ENCODE measurements at regions not wholly inside any gene's neighbourhood (a gene's known extent, or its start where the extent isn't known, plus 50 kb on each side); places are given as distances from the start of the nearest gene placed in this dataset.
"Not testable (repeated sequence)": the region's sequence is repeated elsewhere in the genome, so short reads cannot be mapped to it uniquely, and the experiment has no call there.

GRCh38 chrX:96214681-96215080, 470.0 kb upstream of the DIAPH2 start:
- not testable (repeated sequence) for TF ChIP-seq CTCF, POLR2A (IDR thresholded peaks at IDR 0.05)
